ENCODE measurements at regions not wholly inside any gene's neighbourhood (a gene's known extent, or its start where the extent isn't known, plus 50 kb on each side); places are given as distances from the start of the nearest gene placed in this dataset.

- Histone ChIP-seq H3K4me1 (ENCODE audit: control insufficient read depth, insufficient read depth, low read length) (no peaks in the 10 kb centered on the region), H3K27ac (ENCODE audit: low read length) (no peak overlapping the region), H3K4me3 (ENCODE audit: low read length in 2 of 2) (no peak overlapping the region), H3K9ac (ENCODE audit: low read length in 2 of 2) (no peak overlapping the region), H3K9me3 (ENCODE audit: control insufficient read depth in 2 of 2, low read length in 2 of 2) (peaks cover 0 to 11% of the 10 kb centered on the region in 2 donors), H3K27me3 (ENCODE audit: control insufficient read depth in 1 of 2, insufficient read depth in 2 of 2, low read length in 2 of 2) (no peaks in the 10 kb centered on the region), H3K36me3 (ENCODE audit: control insufficient read depth in 2 of 2, insufficient read depth in 2 of 2, low read length in 2 of 2) (no peaks in the 10 kb centered on the region)
Observed at GRCh38 chr11:134768463-134768862, 356.4 kb upstream of the B3GAT1 start.

- Histone ChIP-seq H3K27me3 (ENCODE audit: control insufficient read depth in 1 of 2, insufficient read depth in 2 of 2, low read length in 2 of 2) (no peaks in the 10 kb centered on the region), H3K9me3 (ENCODE audit: control insufficient read depth in 2 of 2, low read length in 2 of 2) (peaks cover 0 to 11% of the 10 kb centered on the region in 2 donors), H3K4me1 (ENCODE audit: control insufficient read depth, insufficient read depth, low read length) (no peaks in the 10 kb centered on the region), H3K9ac (ENCODE audit: low read length in 2 of 2) (no peak overlapping the region), H3K36me3 (ENCODE audit: control insufficient read depth in 2 of 2, insufficient read depth in 2 of 2, low read length in 2 of 2) (no peaks in the 10 kb centered on the region), H3K27ac (ENCODE audit: low read length) (no peak overlapping the region), H3K4me3 (ENCODE audit: low read length in 2 of 2) (no peak overlapping the region)
Observed at GRCh38 chr11:134765565-134765964, 353.5 kb upstream of the B3GAT1 start.

GRCh38 chr11:134764966-134765365 lies 352.9 kb upstream of the B3GAT1 start:
- Histone ChIP-seq H3K4me1 (ENCODE audit: control insufficient read depth, insufficient read depth, low read length) (no peaks in the 10 kb centered on the region), H3K27me3 (ENCODE audit: control insufficient read depth in 1 of 2, insufficient read depth in 2 of 2, low read length in 2 of 2) (no peaks in the 10 kb centered on the region), H3K27ac (ENCODE audit: low read length) (no peak overlapping the region), H3K4me3 (ENCODE audit: low read length in 2 of 2) (no peak overlapping the region), H3K36me3 (ENCODE audit: control insufficient read depth in 2 of 2, insufficient read depth in 2 of 2, low read length in 2 of 2) (no peaks in the 10 kb centered on the region), H3K9me3 (ENCODE audit: control insufficient read depth in 2 of 2, low read length in 2 of 2) (peaks cover 0 to 11% of the 10 kb centered on the region in 2 donors), H3K9ac (ENCODE audit: low read length in 2 of 2) (no peak overlapping the region)

GRCh38 chr11:134764367-134764766 lies 352.3 kb upstream of the B3GAT1 start:
- Histone ChIP-seq H3K27ac (ENCODE audit: low read length) (no peak overlapping the region), H3K36me3 (ENCODE audit: control insufficient read depth in 2 of 2, insufficient read depth in 2 of 2, low read length in 2 of 2) (no peaks in the 10 kb centered on the region), H3K27me3 (ENCODE audit: control insufficient read depth in 1 of 2, insufficient read depth in 2 of 2, low read length in 2 of 2) (no peaks in the 10 kb centered on the region), H3K4me1 (ENCODE audit: control insufficient read depth, insufficient read depth, low read length) (no peaks in the 10 kb centered on the region), H3K9ac (ENCODE audit: low read length in 2 of 2) (no peak overlapping the region), H3K9me3 (ENCODE audit: control insufficient read depth in 2 of 2, low read length in 2 of 2) (peaks cover 0 to 11% of the 10 kb centered on the region in 2 donors), H3K4me3 (ENCODE audit: low read length in 2 of 2) (no peak overlapping the region)

GRCh38 chr11:134763030-134763388 lies 351.0 kb upstream of the B3GAT1 start:
- H3K27me3 ChIP-seq (ENCODE audit: control insufficient read depth in 1 of 2, insufficient read depth in 2 of 2, low read length in 2 of 2), result no peaks in the 10 kb centered on the region
- peaks cover 0 to 11% of the 10 kb centered on the region in 2 donors for H3K9me3 ChIP-seq (ENCODE audit: control insufficient read depth in 2 of 2, low read length in 2 of 2)
- no peak overlapping the region for H3K27ac ChIP-seq (ENCODE audit: low read length)
- no peaks in the 10 kb centered on the region for H3K36me3 ChIP-seq (ENCODE audit: control insufficient read depth in 2 of 2, insufficient read depth in 2 of 2, low read length in 2 of 2)
- no peak overlapping the region for H3K4me3 ChIP-seq (ENCODE audit: low read length in 2 of 2)
- no peaks in the 10 kb centered on the region for H3K4me1 ChIP-seq (ENCODE audit: control insufficient read depth, insufficient read depth, low read length)
- no peak overlapping the region for H3K9ac ChIP-seq (ENCODE audit: low read length in 2 of 2)

GRCh38 chr11:134762248-134763029 lies 350.4 kb upstream of the B3GAT1 start:
- peaks cover 0 to 5% of the 10 kb centered on the region in 2 donors for H3K9me3 ChIP-seq (ENCODE audit: control insufficient read depth in 2 of 2, low read length in 2 of 2)
- no peak overlapping the region for H3K27ac ChIP-seq (ENCODE audit: low read length)
- H3K4me3 ChIP-seq (ENCODE audit: low read length in 2 of 2), result no peak overlapping the region
- H3K36me3 ChIP-seq (ENCODE audit: control insufficient read depth in 2 of 2, insufficient read depth in 2 of 2, low read length in 2 of 2), result no peaks in the 10 kb centered on the region
- H3K9ac ChIP-seq (ENCODE audit: low read length in 2 of 2), result no peak overlapping the region
- no peaks in the 10 kb centered on the region for H3K27me3 ChIP-seq (ENCODE audit: control insufficient read depth in 1 of 2, insufficient read depth in 2 of 2, low read length in 2 of 2)
- H3K4me1 ChIP-seq (ENCODE audit: control insufficient read depth, insufficient read depth, low read length), result no peaks in the 10 kb centered on the region

GRCh38 chr11:134761926-134762247 lies 349.8 kb upstream of the B3GAT1 start:
- Histone ChIP-seq H3K4me1 (ENCODE audit: control insufficient read depth, insufficient read depth, low read length) (no peaks in the 10 kb centered on the region), H3K27ac (ENCODE audit: low read length) (no peak overlapping the region), H3K4me3 (ENCODE audit: low read length in 2 of 2) (no peak overlapping the region), H3K27me3 (ENCODE audit: control insufficient read depth in 1 of 2, insufficient read depth in 2 of 2, low read length in 2 of 2) (no peaks in the 10 kb centered on the region), H3K9me3 (ENCODE audit: control insufficient read depth in 2 of 2, low read length in 2 of 2) (peaks cover 0 to under 1% of the 10 kb centered on the region in 2 donors), H3K9ac (ENCODE audit: low read length in 2 of 2) (no peak overlapping the region), H3K36me3 (ENCODE audit: control insufficient read depth in 2 of 2, insufficient read depth in 2 of 2, low read length in 2 of 2) (no peaks in the 10 kb centered on the region)

GRCh38 chr11:134761386-134761785 lies 349.3 kb upstream of the B3GAT1 start:
- Histone ChIP-seq H3K27ac (ENCODE audit: low read length) (no peak overlapping the region), H3K4me3 (ENCODE audit: low read length in 2 of 2) (no peak overlapping the region), H3K9me3 (ENCODE audit: control insufficient read depth in 2 of 2, low read length in 2 of 2) (no peaks in the 10 kb centered on the region)

GRCh38 chr11:134760957-134761356 lies 348.9 kb upstream of the B3GAT1 start:
- Histone ChIP-seq H3K27me3 (ENCODE audit: control insufficient read depth in 1 of 2, insufficient read depth in 2 of 2, low read length in 2 of 2) (no peaks in the 10 kb centered on the region), H3K4me3 (ENCODE audit: low read length in 2 of 2) (no peak overlapping the region), H3K4me1 (ENCODE audit: control insufficient read depth, insufficient read depth, low read length) (no peaks in the 10 kb centered on the region), H3K36me3 (ENCODE audit: control insufficient read depth in 2 of 2, insufficient read depth in 2 of 2, low read length in 2 of 2) (no peaks in the 10 kb centered on the region), H3K9ac (ENCODE audit: low read length in 2 of 2) (no peak overlapping the region), H3K27ac (ENCODE audit: low read length) (no peak overlapping the region), H3K9me3 (ENCODE audit: control insufficient read depth in 2 of 2, low read length in 2 of 2) (no peaks in the 10 kb centered on the region)

More at GRCh38 chr11:134761386-134761785, 349.3 kb upstream of the B3GAT1 start:
- Histone ChIP-seq H3K4me1 (ENCODE audit: control insufficient read depth, insufficient read depth, low read length) (no peaks in the 10 kb centered on the region), H3K36me3 (ENCODE audit: control insufficient read depth in 2 of 2, insufficient read depth in 2 of 2, low read length in 2 of 2) (no peaks in the 10 kb centered on the region), H3K27me3 (ENCODE audit: control insufficient read depth in 1 of 2, insufficient read depth in 2 of 2, low read length in 2 of 2) (no peaks in the 10 kb centered on the region), H3K9ac (ENCODE audit: low read length in 2 of 2) (no peak overlapping the region)

GRCh38 chr11:134760299-134760698 lies 348.3 kb upstream of the B3GAT1 start:
- H3K9me3 ChIP-seq (ENCODE audit: control insufficient read depth in 2 of 2, low read length in 2 of 2), result no peaks in the 10 kb centered on the region
- no peaks in the 10 kb centered on the region for H3K4me1 ChIP-seq (ENCODE audit: control insufficient read depth, insufficient read depth, low read length)
- no peaks in the 10 kb centered on the region for H3K27me3 ChIP-seq (ENCODE audit: control insufficient read depth in 1 of 2, insufficient read depth in 2 of 2, low read length in 2 of 2)
- no peaks in the 10 kb centered on the region for H3K36me3 ChIP-seq (ENCODE audit: control insufficient read depth in 2 of 2, insufficient read depth in 2 of 2, low read length in 2 of 2)
- H3K9ac ChIP-seq (ENCODE audit: low read length in 2 of 2), result no peak overlapping the region
- no peak overlapping the region for H3K27ac ChIP-seq (ENCODE audit: low read length)
- no peak overlapping the region for H3K4me3 ChIP-seq (ENCODE audit: low read length in 2 of 2)

GRCh38 chr11:134759855-134760254 lies 347.8 kb upstream of the B3GAT1 start:
- Histone ChIP-seq H3K27ac (ENCODE audit: low read length) (no peak overlapping the region), H3K4me3 (ENCODE audit: low read length in 2 of 2) (no peak overlapping the region), H3K27me3 (ENCODE audit: control insufficient read depth in 1 of 2, insufficient read depth in 2 of 2, low read length in 2 of 2) (no peaks in the 10 kb centered on the region), H3K36me3 (ENCODE audit: control insufficient read depth in 2 of 2, insufficient read depth in 2 of 2, low read length in 2 of 2) (no peaks in the 10 kb centered on the region), H3K4me1 (ENCODE audit: control insufficient read depth, insufficient read depth, low read length) (no peaks in the 10 kb centered on the region), H3K9me3 (ENCODE audit: control insufficient read depth in 2 of 2, low read length in 2 of 2) (no peaks in the 10 kb centered on the region), H3K9ac (ENCODE audit: low read length in 2 of 2) (no peak overlapping the region)

Data from stomach smooth muscle (tissue), 2 donors.